HG03342 (cell line): ENCODE measurements at regions not wholly inside any gene's neighbourhood (a gene's known extent, or its start where the extent isn't known, plus 50 kb on each side); places are given as distances from the start of the nearest gene placed in this dataset.
"Not testable (repeated sequence)": the region's sequence is repeated elsewhere in the genome, so short reads cannot be mapped to it uniquely, and the experiment has no call there.

Source experiments
- ATAC-seq: cut with Tn5 transposase; IDR thresholded peaks from one replicate; pipeline ENCODE4 v1.9.1; 2021; ENCODE audit warnings: mild to moderate bottlenecking, moderate library complexity; ENCODE audit not compliant: unreplicated experiment

DNA sequence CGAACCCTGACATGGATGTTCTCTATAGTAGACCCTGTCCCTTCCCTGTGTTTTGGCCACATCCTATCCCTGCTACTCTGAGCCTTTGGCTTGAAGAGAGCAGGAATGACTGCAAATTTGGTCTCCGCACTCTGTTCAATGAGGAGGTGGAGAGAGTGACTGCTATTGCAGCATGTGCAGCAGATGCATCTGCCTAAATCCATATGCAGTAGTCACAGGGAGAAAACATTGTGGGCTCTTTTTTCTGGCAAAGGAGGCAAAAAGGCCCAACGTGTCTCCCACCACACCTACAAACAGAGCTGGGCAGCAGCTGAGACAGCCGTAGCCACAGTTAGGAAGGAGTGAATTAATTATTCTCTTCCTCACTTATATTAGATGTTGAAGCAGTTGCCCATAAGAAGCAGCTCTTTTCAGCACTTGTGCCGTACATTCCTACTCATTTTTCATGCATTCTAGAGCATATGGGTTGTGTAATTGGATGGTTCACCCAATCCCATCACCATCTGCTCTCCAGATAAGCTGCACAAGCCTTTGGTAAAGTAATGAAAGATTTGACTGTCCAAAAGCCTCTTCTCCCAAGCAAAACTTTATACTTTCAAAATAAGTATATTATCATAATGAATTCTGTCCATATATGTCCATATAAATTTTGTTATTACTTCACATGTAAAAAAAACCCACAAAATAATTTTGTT, 147.9 kb upstream of the FAM47A start:
- ATAC-seq, result no peak

DNA sequence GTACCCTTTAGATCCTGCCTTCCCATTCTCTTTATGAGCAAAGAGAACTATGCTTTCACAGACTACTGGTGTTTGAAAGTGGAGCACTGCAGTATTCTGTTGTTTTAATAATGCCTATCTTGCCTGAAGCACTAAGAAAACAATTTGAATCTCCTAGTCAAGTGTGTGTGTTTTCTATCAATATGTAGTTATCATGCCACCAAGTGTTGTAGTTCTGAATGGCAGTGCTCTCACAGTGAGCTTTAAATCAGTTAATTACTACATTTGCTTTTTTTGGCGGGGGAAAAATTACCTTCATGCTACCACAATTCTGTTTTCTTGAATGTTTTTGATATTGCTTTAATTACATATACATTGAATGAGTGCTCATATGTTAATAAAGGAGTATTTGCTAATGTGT, 143.6 kb upstream of the FAM47A start:
- no peak for ATAC-seq

DNA sequence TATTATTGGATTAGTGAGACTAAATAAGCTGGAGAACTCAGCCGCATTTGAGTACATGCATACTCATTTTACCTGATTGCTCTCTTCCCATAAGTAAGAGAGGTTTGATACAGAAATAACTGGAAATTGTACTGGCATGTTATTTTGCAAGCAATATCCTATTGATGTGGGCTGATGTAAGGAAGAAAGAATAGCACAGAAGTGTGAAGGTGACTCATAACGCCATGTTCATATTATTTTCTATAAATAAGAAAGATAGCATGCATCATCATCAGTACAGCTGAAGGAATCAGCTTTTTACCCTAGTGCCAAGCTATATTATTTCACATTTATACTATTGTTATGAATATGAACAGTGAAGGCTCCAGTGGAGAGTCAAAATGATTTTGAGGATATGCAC, 138.3 kb upstream of the FAM47A start:
- no peak for ATAC-seq

DNA sequence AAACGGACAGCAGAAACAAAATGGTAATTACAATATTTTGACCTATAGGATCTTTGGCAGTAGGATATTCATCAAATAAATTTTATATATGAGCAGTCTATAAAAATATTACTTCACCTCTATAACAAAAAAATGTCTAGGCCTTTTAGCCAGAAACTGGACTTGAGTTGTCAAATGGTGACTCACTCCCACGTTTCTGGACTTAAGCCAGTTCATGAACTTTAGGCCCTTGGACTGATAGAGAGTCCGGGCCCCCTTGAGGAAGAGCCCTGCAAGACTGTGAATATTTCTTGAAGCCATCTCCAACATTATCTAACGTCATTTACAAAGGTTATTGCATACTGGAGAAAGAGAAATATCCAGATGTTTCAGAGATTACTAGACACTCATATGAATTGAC, 106.8 kb upstream of the FAM47A start:
- no peak for ATAC-seq

DNA sequence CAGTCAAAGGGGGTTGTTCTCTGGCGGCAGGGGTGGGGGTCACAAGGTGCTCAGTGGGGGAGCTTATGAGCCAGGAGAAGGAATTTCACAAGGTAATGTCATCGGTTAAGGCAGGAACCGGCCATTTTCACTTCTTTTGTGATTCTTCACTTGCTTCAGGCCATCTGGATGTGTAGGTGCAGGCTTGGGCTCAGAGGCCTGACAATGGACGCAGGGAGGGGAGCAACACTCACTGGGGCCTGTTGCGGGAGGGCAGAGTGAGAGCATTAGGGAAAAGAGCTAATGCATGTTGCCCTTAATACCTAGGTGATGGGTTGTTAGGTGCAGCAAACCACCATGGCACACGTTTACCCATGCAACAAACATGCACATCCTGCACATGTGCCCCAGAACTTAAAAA, 98.0 kb upstream of the FAM47A start:
- ATAC-seq, result not testable (repeated sequence)

DNA sequence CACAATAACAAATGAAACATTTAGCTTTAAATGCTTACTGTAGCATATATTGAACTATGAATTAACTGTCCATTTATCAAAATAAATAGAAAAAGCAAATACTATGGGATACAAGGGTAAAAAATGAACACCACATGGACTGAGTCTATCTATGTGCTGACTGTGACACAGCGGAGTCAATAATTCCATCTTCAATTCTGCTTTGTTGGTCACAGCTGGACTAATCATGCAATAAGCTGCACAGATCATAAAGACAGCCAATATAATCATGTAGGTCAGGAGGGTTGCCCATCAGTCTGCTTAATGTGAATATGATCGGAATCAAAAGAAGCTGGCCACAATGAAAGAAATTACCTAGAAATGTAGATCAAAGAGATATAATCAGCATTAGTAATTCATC, 95.7 kb upstream of the FAM47A start:
- ATAC-seq, result no peak

DNA sequence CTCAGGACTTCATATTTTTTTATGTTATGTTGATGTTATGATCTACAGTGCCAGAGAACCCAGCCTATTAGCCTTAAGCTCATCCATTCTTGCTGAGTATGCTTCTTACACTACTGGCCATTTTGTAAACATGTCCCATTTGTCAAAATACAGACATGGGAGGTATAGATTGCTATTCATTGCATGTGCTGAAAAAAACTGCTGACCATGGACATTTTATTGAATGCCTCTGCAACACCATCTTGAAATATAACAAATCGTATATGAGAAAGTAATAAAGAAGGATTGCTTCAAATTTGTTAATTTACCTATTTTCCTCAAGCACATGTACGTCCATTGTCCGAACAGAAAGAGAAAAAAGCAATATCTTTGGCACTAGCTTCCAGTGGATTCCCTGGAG, 91.5 kb upstream of the FAM47A start:
- ATAC-seq, result no peak

DNA sequence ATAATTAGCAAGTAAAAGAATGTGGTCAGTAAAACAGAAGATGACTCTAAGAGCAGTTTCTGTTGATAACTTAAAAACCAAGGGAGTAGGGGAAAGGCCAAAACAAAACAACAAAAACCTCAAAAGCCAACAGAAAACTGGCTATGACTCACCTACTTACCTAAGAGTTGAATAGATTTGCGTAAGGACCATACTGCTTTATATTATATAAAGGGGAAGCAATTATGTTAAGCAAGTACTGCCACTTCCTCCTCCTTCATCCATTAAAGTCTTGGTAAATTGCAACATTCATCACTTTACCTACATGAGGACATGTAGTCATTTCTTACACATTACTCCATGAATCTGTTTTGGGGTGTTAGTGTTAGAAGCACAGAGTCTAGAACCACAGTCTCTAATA, 85.9 kb upstream of the FAM47A start:
- ATAC-seq, result no peak

DNA sequence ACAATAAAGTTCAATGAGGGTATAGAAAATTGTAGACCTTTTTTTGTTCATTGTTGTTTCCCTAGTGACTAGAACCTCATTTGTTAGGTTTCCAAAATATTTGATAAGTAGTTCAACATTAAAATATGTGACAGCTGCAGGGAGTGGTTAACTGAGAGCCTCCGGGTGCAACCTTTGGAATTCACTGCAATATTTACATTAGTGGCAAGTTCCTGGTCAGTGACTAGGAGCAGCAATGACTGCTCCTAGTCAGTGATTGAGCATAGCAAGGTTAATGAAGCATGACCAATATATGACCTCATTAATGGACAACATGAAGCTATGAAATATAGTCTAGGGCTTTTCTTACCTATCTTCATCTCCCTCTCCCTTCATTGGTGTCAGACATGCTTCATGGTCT, 65.8 kb upstream of the FAM47A start:
- no peak for ATAC-seq
